ENCODE measurements at regions not wholly inside any gene's neighbourhood (a gene's known extent, or its start where the extent isn't known, plus 50 kb on each side); places are given as distances from the start of the nearest gene placed in this dataset.

DNA sequence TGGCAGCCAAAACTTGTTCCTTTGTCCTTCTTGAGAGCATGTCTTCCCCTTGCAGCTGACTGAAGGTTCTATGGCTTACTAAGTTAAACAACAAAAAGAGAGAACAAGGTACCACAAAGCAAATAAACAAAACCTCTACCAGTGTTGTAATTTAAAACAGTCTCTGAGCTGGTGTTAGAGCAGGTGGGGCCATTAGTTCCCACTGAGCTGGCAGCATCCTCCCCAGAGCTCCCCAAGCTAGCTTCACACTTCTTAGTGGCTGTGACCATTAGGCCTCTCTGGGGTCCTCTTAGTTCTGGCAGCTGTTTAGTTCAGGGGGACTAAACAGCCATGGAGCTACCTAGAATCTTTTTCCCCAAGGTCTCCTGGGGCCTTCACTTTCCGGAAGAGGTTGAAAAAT is 128.6 kb upstream of the ELL2 start:
- no peaks in the 10 kb centered on the region for H3K36me3 ChIP-seq (ENCODE audit: control insufficient read depth in 2 of 2, insufficient read depth in 1 of 2, low read length in 2 of 2)
- no peak for TF ChIP-seq ZNF529 (tag by site-specific recombination; IDR thresholded peaks at IDR 0.05; ENCODE audit: insufficient replicate concordance)
- TF ChIP-seq ZNF114 (tag by site-specific recombination; IDR thresholded peaks at IDR 0.05), result no peak
- TF ChIP-seq ZFHX2 (tag by site-specific recombination; conservative IDR thresholded peaks at IDR 0.05), result no peak
- TF ChIP-seq BCL6B (tag by site-specific recombination; IDR thresholded peaks at IDR 0.05), result no peak
- no peak for TF ChIP-seq ZNF777 (tag by site-specific recombination; IDR thresholded peaks at IDR 0.05; ENCODE audit: borderline replicate concordance)
- no peak for TF ChIP-seq ZNF629 (tag by site-specific recombination; IDR thresholded peaks at IDR 0.05)
- no peak for TF ChIP-seq KLF9 (tag by site-specific recombination; IDR thresholded peaks at IDR 0.05; ENCODE audit: low read depth)
- TF ChIP-seq ZNF585B (tag by site-specific recombination; IDR thresholded peaks at IDR 0.05), result no peak
- no peak for TF ChIP-seq ZNF155 (tag by site-specific recombination; IDR thresholded peaks at IDR 0.05)
- TF ChIP-seq ZNF169 (tag by site-specific recombination; IDR thresholded peaks at IDR 0.05), result no peak
- no peak for TF ChIP-seq MYNN (tag by site-specific recombination; IDR thresholded peaks at IDR 0.05; ENCODE audit: borderline replicate concordance)
- no peak for TF ChIP-seq ZNF16 (tag by site-specific recombination; IDR thresholded peaks at IDR 0.05; ENCODE audit: low read depth)
- TF ChIP-seq KLF8 (tag by site-specific recombination; IDR thresholded peaks at IDR 0.05), result no peak
- TF ChIP-seq ZNF112 (tag by site-specific recombination; IDR thresholded peaks at IDR 0.05), result no peak
- no peak for TF ChIP-seq ZNF610 (tag by site-specific recombination; IDR thresholded peaks at IDR 0.05; ENCODE audit: borderline replicate concordance)
- H3K4me1 ChIP-seq (ENCODE audit: control insufficient read depth, insufficient read depth, low read length), result 0 out of 2 replicates have a peak, but pooled peaks cover 3% of the 10 kb centered on the region
- ChIA-PET CTCF (interaction anchor here (1.4 kb wide), 1 partner anchor 246 kb away, joined by 5 read pairs; no protein-coding TSS in a partner anchor), POLR2A (no interaction called here)
- H3K4me3 ChIP-seq (ENCODE audit: low read depth, low read length), result no peak overlapping the region
- no peak overlapping the region; the same call in 1 of the 2 replicates for H3K27ac ChIP-seq (ENCODE audit: extremely low read depth, low read depth, low read length)
- H3K9me3 ChIP-seq (ENCODE audit: control insufficient read depth, insufficient read depth, low read depth, low read length), result no peaks in the 10 kb centered on the region

DNA sequence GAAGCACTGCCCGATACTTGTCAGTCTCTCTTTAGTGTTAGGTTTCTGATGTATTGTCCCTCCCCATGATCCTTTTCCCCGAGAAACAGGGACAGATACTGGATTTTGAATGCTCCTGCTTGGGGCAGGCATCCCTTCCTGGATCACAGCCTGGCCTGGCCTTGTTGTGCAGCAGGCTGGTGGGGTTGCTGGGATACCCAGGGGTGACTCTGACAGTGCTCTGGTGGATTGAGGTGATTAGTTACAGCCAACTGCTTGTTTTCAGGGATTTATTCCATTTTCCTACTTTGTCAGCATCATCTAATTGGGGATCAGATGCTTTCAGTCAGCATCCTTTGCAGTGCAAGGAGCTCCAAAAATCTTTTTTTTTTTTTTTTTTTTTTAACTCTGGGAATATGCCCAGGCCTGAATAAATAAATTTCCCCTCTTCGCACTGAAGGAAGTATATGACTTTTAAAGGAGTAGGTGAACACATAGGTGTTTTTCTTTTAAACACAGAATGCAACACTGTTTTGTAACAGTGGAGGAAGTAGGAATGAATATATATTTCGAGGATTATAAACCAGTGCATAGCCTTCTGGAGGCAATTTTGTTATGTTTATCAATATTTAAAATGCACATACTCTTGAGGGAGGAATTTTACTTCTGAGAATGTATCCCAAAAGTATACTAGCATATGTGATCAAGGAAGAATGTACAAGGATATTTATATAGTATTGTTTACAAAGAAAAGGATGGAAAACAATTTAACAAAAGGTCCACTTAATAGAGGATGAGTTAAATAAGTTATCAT is 127.3 kb upstream of the ELL2 start:
- H3K4me1 ChIP-seq (ENCODE audit: control insufficient read depth, insufficient read depth, low read length), result peaks cover 9% of the 10 kb centered on the region; the same call in 1 of the 2 replicates
- no peak overlapping the region for H3K27ac ChIP-seq (ENCODE audit: extremely low read depth, low read depth, low read length)
- TF ChIP-seq ZNF302 (tag by site-specific recombination; IDR thresholded peaks at IDR 0.05; ENCODE audit: low read depth), result no peak
- TF ChIP-seq ZNF585B (tag by site-specific recombination; IDR thresholded peaks at IDR 0.05), result no peak
- TF ChIP-seq, protein P1, sequence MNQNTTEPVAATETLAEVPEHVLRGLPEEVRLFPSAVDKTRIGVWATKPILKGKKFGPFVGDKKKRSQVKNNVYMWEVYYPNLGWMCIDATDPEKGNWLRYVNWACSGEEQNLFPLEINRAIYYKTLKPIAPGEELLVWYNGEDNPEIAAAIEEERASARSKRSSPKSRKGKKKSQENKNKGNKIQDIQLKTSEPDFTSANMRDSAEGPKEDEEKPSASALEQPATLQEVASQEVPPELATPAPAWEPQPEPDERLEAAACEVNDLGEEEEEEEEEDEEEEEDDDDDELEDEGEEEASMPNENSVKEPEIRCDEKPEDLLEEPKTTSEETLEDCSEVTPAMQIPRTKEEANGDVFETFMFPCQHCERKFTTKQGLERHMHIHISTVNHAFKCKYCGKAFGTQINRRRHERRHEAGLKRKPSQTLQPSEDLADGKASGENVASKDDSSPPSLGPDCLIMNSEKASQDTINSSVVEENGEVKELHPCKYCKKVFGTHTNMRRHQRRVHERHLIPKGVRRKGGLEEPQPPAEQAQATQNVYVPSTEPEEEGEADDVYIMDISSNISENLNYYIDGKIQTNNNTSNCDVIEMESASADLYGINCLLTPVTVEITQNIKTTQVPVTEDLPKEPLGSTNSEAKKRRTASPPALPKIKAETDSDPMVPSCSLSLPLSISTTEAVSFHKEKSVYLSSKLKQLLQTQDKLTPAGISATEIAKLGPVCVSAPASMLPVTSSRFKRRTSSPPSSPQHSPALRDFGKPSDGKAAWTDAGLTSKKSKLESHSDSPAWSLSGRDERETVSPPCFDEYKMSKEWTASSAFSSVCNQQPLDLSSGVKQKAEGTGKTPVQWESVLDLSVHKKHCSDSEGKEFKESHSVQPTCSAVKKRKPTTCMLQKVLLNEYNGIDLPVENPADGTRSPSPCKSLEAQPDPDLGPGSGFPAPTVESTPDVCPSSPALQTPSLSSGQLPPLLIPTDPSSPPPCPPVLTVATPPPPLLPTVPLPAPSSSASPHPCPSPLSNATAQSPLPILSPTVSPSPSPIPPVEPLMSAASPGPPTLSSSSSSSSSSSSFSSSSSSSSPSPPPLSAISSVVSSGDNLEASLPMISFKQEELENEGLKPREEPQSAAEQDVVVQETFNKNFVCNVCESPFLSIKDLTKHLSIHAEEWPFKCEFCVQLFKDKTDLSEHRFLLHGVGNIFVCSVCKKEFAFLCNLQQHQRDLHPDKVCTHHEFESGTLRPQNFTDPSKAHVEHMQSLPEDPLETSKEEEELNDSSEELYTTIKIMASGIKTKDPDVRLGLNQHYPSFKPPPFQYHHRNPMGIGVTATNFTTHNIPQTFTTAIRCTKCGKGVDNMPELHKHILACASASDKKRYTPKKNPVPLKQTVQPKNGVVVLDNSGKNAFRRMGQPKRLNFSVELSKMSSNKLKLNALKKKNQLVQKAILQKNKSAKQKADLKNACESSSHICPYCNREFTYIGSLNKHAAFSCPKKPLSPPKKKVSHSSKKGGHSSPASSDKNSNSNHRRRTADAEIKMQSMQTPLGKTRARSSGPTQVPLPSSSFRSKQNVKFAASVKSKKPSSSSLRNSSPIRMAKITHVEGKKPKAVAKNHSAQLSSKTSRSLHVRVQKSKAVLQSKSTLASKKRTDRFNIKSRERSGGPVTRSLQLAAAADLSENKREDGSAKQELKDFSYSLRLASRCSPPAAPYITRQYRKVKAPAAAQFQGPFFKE (tag by site-specific recombination; IDR thresholded peaks at IDR 0.05; ENCODE audit: borderline replicate concordance), result no peak
- no peaks in the 10 kb centered on the region for H3K9me3 ChIP-seq (ENCODE audit: control insufficient read depth, insufficient read depth, low read depth, low read length)
- ChIA-PET POLR2A (no interaction called here), CTCF (interaction anchor here (0.5 kb wide), 1 partner anchor 114 kb away, joined by 3 read pairs; no protein-coding TSS in a partner anchor)
- no peak overlapping the region for H3K4me3 ChIP-seq (ENCODE audit: low read depth, low read length)
- H3K36me3 ChIP-seq (ENCODE audit: control insufficient read depth in 2 of 2, insufficient read depth in 1 of 2, low read length in 2 of 2), result no peaks in the 10 kb centered on the region
